Activated T-cell treated with anti-CD3 and anti-CD28 coated beads for 24 hours (primary cell): ENCODE measurements at regions not wholly inside any gene's neighbourhood (a gene's known extent, or its start where the extent isn't known, plus 50 kb on each side); places are given as distances from the start of the nearest gene placed in this dataset.

Experiments used
- DNase-seq: peaks from one replicate; pipeline ENCODE4 v3.0.0-alpha.2; 2020; ENCODE audit warnings: low read depth

DNA sequence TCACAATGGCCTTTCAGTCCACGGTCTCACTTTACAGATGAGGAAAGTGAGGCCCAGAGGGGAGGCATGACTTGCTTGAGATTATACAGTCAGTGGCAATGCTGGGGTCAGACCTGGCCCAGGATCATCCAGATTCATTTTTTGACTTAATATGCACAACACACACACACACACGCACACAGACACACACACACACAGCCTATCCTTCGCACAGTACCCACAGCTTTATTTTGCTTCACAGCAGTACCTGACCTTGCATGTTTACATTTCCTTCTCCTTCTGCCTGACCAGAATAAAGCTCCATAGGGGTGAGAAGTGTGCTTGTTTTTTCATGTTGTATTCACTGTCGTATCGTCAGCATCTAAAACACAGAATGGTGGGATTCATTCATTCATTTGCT is 79.8 kb downstream of the VEGFA start:
- no peak for DNase-seq

DNA sequence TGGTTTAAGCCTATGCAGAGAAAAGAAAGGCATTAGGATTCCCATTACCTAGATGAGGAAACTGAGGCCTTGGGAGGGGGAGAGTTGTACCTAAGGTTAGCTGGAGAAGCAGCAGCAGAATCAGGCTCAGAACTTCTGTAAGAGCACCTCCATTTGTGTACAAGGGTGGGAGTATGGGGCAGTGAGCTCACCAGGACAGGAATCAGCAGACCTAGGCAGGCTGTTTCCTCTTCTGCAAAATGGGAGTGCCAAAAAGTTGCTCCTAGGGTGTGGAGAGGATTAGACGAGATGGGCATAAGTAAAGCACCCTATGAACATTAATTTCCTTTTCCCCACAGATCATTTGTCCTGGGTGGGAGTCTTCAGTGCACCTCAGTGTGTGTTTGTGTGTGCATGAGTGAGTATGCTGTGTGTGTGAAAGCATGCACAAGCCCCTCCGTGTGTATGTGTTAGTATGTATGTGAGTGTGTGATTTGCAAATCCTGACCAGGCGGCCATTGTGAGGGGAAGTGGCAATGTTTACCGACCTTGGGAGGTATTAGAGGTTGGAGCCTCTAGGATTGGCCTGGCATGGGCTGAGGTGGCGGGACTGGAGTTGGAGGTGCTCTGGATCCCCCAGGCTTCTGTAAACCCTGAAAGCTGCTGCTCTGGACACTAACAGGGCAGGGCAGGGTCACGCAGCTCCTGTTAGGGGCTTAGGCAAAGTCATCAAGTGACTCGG is 78.8 kb downstream of the VEGFA start:
- DNase-seq, result no peak

DNA sequence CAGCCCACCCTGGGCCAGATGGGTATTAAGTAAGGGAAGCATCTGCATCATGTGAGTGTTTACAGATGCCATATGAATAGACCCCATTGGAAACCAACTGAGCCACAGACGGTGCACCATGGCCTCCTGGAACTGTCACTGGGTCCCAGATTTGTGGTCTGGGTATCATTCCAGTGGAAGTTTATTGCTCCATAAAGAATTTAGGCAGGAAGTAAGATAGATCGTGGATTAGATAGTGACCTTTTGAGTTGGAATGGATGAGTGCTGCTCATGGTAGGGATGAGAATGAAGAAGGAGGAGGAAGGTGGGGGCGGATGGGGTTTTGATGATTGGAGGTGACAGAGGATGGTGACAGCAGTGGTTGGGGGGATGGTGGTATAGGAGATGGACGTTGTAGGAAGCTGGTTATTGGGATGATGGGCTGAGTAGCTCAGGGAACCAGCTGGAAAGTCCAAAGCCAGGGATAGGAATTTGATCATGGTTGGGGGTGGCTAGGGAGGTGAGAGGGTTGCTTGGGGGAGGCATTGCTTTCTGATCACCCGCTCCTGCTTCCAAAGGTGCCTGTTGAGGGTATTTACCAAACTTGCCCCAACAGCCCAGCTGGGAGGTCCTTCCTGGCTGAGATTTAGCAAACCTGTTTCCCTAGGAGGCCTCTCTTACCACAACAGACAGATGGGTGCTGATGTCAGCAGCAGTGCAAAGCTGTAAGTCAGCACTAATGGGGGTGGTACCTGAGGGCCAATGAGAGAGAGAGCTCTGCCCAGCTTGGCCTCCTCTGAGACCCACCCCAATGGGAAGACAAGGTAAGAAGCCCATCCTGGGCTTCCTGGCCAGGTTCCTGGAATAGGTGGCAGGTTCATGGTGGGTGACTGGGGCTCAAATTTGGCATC is 78.0 kb downstream of the VEGFA start:
- DNase-seq, result no peak

DNA sequence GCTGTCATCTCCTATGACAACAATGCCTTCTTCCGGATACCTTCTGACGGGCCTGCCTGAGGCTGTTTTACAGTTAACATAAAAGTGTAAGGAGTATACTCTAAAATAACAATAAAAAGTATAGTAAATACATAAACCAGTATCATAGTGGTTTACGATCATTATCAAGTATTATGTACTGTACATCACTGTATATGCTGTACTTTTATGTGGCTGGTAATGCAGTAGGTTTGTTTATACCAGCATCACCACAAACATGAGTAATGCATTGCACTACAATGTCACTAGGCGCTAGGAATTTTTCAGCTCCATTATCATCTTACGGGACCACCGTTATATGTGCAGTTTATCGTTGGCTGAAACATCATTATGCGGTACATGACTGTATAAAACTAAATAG is 76.5 kb downstream of the VEGFA start:
- DNase-seq, result no peak

DNA sequence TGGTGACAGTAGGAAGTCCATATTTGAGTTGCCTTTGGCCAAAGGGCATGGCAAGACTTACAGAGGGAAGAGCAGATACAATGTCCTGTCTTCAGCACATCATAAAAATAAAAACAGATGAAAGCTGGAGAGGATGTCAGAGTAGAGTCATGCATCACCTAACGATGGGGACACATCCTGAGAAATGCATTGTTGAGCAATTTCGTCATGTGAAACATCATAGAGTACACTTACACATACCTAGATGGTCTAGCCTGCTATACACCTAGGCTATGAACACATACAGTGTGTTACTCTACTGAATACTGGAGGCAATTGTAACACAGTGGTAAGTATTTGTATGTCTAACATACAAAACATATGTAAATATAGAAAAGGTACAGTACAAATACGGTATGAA is 75.6 kb downstream of the VEGFA start:
- no peak for DNase-seq

- DNase-seq, result no peak
These were observed 73.7 kb downstream of the VEGFA start for GRCh38 chr6:43843669-43844171.

- no peak for DNase-seq
These were observed 73.2 kb downstream of the VEGFA start for GRCh38 chr6:43843097-43843645.

DNA sequence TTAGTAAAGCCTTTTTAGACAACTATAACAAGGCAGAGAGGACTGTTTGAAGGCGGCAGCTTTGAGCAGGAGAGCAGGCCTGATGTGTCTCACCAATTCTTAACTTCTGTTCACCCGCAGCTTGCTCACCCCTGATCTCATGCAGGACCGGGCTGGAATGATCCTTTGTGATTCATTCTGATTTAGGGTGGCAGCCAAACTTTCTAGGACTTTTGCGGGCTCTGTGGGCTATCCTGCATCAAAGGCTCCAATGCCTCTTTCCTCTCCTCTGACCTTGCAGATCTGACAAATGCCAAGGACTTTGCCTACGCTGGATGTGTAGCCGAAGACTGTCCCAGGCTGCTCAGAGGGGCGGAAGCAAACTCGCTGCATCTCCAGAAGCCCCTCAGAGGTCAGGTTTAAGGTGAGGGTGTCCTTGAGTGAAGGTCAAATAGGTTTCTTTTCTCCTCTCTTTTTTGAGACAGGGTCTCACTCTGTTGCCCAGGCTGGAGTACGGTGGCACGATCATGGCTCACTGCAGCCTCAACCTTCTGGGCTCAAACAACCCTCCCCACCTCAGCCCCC is 72.3 kb downstream of the VEGFA start:
- DNase-seq, result no peak

GRCh38 chr6:43840490-43841218 is 70.6 kb downstream of the VEGFA start:
- no peak for DNase-seq

- DNase-seq, result no peak
These were observed 68.4 kb downstream of the VEGFA start for GRCh38 chr6:43838276-43839036.

DNA sequence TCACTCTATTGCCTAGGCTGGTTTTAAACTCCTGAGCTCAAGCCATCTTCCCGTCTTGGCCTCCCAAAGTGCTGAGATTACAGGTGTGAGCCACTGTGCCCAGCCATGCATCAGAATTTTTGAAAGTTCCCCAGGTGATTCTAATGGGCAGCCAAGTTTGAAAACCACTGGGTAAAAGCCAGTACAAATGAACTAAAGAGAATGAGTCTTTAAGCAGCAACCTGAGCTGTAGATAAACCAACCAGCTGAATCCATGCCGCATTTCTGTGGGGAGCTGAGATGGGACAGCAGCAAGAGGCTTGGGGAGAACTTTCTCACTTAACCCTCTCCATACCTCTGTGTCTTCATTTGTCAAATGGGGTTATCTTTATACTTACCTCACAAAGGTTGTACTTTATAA is 67.5 kb downstream of the VEGFA start:
- DNase-seq, result no peak

DNA sequence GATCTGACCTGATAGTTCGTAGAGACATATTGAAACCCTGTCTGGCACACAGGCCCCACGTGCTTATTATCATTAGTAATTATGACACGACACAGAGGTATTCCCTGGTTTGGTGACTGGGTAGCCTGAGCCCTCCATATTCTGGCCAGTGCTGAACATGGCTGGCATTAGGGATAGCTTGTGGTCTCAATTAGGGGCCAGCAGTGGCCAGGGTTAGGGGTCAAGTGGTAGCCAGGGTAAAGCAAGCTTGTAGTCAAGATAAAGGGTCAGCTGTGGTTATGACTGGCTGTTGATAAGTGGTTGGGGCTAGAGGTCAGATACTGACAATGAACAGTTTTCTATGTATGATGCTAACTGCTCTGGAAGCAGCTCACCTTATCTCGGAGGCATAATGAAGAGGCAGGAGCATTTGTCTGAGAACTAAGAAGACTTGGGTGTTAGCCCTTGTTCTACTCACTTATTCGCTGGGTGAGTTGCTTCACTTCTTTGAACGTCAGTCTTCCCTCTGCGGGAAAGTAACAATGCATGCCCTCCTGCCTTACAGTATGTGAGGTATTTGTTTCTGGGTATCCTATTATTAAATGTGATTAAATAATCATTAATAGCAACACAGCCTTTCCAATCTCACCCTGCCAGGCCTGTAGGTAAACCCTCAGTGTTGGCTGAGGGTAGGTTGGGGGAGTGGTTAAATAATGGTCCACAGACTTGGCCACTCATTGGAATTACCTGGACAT is 66.7 kb downstream of the VEGFA start:
- no peak for DNase-seq
